ENCODE measurements at regions not wholly inside any gene's neighbourhood (a gene's known extent, or its start where the extent isn't known, plus 50 kb on each side); places are given as distances from the start of the nearest gene placed in this dataset.

DNA sequence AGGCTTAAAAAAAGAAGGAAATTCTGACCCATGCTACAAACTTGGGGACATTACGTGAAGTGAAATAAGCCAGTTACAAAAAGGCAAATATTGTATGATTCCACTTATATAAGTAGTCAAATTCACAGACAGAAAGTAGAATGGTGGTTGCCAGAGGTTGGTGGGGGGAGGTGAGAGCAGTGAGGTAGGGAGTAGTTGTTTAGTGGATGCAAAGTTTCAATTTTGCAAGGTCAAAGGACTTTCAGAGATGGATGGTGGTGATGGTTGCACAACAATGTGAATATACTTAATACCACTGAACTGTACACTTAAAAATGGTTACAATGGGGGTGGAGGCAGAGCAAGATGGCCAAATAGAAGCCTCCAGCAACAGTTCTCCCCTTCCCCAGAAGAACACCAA, 86.2 kb upstream of the PLXNC1 start:
- DNase-seq = no peak

DNA sequence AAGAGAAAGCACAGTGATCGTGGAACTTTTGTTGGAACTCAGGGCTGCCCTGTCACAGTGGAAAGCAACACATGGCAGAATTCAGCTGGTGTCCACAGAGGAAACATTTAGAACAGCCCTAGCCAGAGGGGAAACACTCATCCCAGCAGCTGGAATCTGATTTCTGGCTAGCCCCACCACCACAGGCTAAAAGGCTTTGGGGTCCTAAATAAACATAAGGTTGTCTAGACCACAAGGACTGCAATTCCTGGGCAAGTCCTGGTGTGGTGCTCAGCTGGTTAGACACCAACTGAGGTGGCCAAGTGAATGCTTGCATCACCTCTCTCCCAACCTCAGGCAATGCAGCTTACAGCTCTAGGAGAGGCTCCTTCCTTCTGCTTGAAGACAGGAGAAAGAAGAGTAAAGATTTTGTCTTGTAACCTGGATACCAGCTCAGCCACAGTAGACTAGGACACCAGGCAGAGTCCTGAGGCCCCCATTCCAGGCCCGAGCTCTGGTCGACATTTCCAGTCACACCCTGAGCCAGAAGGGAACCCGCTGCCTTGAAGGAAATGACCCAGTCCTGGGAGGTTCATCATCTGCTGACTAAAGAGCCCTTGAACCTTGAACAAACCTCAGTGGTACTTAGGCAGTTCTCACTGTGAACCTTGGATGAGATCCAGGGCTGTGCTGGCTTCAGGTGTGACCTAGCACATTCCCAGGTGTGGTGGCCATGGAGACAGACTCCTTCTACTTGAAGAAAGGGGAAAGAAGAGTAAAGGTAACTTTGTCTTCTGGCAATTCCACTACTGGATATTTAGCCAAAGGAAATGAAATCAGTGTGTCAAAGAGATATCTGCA, 85.4 kb upstream of the PLXNC1 start:
- DNase-seq = no peak

- no peak for DNase-seq
Measured at GRCh38 chr12:94070520-94070919, 77.9 kb upstream of the PLXNC1 start.

DNA sequence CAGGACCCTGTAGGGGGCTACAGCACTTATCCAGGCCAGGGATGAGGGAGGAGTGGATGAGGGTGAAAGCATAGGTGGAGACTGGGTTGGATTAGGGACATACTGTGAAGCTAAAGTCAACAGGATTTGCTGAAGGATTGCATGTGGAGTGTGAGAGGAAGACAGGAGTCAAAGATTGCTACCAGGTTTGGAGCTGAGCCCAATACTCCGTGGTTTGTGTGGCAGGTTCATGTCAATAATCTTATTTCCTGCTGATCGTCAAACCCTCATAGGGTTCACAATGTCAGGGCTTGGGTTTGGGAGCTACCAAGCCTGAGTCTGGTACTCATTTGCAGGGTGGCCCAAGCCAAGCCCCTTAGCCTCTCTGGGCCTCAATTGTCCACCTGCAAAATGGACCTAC, 77.1 kb upstream of the PLXNC1 start:
- no peak for DNase-seq

- peak in 9 of 51 donors; percentile 0 to 45 (median 4) for DNase-seq
Measured at GRCh38 chr12:94073441-94074051, 74.8 kb upstream of the PLXNC1 start.

- peak in 29 of 51 donors; percentile 1 to 58 (median 22) for DNase-seq
Measured at GRCh38 chr12:94074216-94074979, 74.0 kb upstream of the PLXNC1 start.

GRCh38 chr12:94074980-94075629, 73.3 kb upstream of the PLXNC1 start:
- DNase-seq = peak in 17 of 51 donors; percentile 1 to 33 (median 7)

- no peak for DNase-seq
Measured at GRCh38 chr12:94077209-94077608, 71.2 kb upstream of the PLXNC1 start.

GRCh38 chr12:94078138-94078723, 70.1 kb upstream of the PLXNC1 start:
- no peak for DNase-seq

DNA sequence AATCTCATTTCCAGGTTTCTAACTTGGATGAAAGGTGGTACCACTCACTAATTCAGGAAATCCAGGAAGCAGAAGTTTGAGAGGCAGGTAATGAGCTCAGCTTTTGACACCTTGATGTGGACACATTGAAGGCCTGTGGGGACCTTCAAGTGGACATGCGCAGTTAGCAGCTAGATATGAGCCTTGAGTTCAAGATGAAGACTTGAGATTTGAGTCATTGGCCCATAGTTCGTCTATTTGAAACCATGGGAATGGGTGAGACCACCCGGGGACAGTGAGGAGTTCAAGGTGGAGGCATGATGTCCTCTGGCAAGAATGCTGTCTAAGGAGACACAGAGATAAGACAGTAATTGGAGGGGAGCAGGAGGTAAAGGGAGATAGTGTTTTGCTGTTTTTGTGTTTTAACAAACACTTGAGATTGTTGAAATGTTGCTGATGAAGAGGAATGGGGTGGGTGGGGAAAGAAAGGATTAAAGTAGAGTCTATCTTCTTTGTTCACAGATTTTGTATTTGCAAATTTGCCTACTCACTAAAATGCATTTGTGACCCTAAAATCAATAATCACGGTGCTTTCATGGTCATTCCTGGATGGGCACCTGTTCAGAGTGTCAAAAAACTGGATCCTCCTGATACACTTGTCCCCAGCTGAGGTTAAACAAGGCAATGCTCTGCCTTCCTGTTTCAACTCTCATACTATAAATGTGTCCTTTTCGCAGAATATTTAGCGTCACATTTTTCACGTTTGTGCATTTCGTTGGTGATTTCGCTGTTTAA, 69.5 kb upstream of the PLXNC1 start:
- DNase-seq = no peak

- DNase-seq = no peak
Measured at GRCh38 chr12:94079566-94080340, 68.6 kb upstream of the PLXNC1 start.

DNA sequence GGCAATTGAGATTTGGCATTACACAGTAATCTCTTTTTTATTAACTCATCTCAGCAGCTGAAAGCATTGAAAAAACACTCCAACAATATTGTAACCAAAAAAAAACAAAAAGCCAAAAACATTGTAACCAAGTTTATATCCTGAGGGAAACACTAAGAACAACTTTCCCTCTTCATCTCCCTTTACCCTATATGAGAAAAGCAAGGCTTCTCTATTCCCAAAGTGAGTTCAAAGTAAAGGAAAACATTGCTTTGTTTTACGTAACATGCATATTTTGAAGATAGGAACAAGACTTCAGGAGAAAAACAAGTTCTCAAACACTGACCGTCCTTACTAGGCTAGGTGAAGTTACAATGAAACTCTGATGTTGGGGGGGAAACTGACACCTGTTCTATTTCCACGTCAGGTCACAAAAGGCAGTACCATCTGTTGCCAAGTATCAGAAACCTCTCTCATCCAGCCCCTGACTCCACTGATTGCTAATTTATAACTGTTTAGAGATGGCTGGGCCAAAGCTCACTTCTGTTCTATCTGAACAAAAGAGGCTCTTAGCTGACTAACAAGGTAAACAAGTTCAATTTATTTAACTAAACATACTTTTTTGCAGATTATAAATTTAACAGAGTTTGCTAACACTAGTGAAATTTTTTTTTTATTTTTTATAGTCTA, 67.9 kb upstream of the PLXNC1 start:
- no peak for DNase-seq

GRCh38 chr12:94082690-94083089, 65.7 kb upstream of the PLXNC1 start:
- no peak for DNase-seq

- DNase-seq = no peak
Measured at GRCh38 chr12:94089891-94090290, 58.5 kb upstream of the PLXNC1 start.

- no peak for DNase-seq
Measured at GRCh38 chr12:94091624-94092023, 56.8 kb upstream of the PLXNC1 start.

DNA sequence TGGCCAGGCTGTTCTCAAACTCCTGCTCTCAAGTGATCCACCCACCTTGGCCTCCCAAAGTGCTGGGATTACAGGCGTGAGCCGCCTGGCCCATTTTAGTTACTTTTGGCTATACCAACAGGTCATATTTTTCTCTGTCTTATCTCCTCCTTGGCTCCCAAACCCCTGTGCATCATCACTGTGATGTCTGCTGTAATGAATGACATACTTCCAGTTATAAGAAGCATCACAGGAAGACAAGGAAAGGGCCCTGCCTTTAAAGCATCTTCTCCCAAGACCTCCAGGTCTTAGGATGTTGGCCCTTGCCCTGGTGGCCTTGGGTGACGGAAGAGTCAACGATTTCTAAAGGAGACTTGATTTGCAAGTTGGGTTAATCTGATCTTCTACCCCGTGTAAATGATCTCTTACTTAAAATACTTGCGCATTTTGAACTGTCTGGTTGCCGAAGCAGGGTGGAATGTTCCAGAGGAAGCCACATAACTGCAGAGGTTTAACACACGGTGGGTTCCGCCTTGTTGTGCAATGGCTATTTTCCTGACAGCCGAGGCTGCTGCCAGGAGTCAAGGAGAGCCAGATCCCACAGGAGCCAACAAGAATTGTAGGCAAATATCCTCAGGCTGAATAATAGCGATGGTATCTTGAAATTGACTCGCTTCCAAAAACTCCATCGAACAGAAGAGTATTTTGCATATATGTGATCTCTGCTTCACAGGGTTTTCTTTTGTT, 55.7 kb upstream of the PLXNC1 start:
- DNase-seq = no peak

DNA sequence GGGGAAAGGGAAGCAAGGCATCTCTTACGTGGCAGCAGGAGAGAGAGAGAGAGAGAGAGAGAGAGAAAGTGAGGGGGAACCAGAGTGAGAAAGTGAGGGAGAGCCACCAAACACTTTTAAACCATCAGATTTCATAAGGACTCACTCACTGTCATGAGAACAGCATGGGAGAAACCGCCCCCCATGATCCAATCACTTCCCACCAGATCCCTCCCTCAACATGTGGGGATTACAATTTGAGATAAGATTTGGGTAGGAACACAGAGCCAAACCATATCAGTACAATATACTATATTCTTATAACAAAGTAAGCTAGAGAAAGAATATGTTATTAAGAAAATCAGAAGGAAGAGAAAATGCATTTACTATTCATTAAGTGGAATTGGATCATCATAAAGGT, 53.7 kb upstream of the PLXNC1 start:
- no peak for DNase-seq

GRCh38 chr12:94095618-94096017, 52.8 kb upstream of the PLXNC1 start:
- DNase-seq = no peak

DNA sequence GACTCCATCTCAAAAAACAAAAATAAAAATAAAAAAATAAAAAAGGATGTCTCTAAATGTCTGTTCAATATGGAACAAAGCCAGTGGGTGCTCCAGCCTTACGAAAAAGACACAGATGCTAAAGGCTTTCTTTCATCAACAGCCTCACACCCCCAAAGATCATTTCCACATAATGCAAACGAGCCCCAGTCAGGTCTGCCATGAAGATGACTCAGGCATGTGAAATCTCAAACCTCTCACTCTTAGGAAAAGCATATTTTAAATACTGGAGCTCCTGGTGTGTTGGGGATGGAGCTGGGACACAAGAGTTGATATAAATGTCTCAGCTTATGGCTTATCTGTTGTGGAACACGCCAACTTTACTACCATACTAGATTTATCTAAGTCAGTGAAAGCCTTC, 49.9 kb upstream of the PLXNC1 start:
- peak in 1 of 51 donors; percentile 5 for DNase-seq
